Endothelial cell of hepatic sinusoid (primary cell): ENCODE measurements at regions not wholly inside any gene's neighbourhood (a gene's known extent, or its start where the extent isn't known, plus 50 kb on each side); places are given as distances from the start of the nearest gene placed in this dataset.
"Not testable (repeated sequence)": the region's sequence is repeated elsewhere in the genome, so short reads cannot be mapped to it uniquely, and the experiment has no call there.

Experiments used
- in situ Hi-C: cut with HindIII; loops from 2 replicates; pipeline ENCODE4 v1.10.0; 2017; ENCODE audit warnings: low sequenced_read_pairs

GRCh38 chr2:183868707-183869106 lies 729.6 kb upstream of the ZNF804A start:
- in situ Hi-C loops, result no loop called here

- in situ Hi-C loops, result no loop called here
Measured at GRCh38 chr2:183872131-183872530, 726.2 kb upstream of the ZNF804A start.

- in situ Hi-C loops, result no loop called here
Measured at GRCh38 chr2:183881978-183882377, 716.4 kb upstream of the ZNF804A start.

DNA sequence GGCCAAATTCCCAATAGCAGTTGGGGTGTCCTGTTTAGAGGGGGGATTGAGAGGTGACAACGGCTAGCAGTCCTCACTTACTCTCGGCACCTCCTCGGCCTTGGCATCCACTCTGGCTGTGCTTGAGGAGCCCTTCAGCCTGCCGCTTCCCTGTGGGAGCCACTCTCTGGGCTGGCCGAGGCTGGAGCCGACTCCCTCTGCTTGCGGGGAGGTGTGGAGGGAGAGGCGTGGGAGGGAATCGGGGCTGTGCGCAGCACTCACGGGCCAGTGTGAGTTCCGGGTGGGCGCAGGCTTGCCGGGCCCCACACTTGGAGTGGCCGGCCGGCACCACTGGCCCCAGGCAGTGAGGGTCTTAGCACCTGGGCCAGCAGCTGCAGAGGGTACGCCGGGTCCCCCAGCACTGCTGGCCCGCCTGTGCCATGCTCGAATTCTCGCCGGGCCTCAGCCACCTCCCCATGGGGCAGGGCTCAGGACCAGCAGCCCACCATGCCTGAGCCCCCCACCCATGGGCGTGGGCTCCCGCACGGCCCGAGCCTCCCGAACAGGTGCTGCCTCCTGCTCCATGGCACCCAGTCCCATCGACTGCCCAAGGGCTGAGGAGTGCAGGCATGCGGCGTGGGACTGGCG lies 705.9 kb upstream of the ZNF804A start:
- in situ Hi-C loops, result no loop called here

GRCh38 chr2:183898641-183899040 lies 699.7 kb upstream of the ZNF804A start:
- in situ Hi-C loops, result no loop called here

- in situ Hi-C loops, result no loop called here
Measured at GRCh38 chr2:183901931-183902330, 696.4 kb upstream of the ZNF804A start.

DNA sequence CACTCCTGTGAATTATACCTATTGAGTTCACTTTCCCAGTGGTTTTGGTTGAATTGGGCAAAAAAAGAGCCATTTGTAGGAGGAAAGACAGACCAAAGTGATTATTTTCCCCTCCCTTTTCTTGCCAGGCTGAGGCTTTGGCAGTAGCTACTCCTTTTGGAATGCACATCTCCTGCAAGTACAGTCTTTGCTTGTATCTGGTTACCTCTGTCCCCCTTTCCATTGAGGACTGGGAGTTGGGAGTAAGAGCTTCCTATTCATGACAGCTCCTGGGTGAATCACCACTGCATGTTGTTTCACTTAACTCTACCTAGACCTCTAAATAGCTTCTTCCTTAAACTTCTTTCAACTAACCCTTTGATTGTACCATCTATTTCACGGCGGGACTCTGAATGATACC lies 695.3 kb upstream of the ZNF804A start:
- in situ Hi-C loops, result no loop called here

GRCh38 chr2:183916041-183916440 lies 682.3 kb upstream of the ZNF804A start:
- in situ Hi-C loops, result not testable (repeated sequence)

DNA sequence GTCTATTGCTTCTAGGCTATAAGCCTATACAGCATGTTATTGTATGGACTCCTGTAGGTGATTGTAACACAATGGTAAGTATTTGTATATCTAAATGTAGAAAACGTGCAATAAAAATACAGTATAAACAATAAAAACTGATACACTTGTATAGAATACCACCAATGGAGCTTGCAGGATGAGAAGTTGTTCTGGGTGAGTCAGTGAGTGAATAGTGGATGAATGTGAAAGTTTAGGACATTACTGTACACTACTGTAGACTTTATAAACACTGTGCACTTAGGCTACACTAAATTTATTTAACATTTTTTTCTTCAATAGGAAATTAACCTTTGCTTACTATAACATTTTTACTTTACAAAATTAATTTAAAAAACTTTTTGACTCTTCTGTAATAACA lies 679.2 kb upstream of the ZNF804A start:
- in situ Hi-C loops, result no loop called here

GRCh38 chr2:183919926-183920325 lies 678.4 kb upstream of the ZNF804A start:
- in situ Hi-C loops, result no loop called here

DNA sequence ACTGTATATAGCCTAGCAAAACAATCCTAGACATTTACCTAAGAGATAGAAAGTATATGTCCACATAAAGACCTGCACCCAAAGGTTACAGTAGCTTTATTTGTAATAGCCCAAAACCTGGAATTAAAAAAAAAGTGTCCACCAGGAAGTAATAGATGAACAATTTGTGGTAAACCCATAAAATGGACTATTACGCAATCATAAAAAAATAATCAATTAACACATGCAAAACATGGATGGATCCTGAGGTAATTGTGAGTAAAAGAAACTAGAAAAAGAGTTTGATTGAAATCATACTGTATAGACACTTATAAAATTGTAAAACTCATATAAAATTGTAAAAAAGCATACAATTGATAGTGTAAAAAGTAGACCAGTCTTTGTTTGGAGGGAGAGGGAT lies 673.0 kb upstream of the ZNF804A start:
- in situ Hi-C loops, result no loop called here

DNA sequence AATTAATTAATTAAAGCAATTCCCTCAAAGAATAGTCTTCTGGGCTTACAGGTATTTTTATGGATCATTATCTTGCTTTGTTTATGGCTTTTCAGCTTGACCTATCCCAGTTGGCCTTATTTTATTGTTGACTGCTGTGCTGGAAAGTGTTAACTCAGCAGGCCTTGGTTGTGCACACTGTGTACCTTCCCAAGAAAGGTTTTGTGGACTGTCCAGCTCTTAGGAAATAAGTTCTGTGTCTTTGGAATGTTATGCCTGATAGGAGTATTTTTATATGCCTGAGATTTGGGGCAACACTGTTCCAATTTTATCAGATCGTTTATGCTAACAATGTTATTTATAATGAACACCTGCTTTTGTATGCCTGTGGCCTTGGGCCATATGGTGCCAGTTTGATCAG lies 671.9 kb upstream of the ZNF804A start:
- in situ Hi-C loops, result no loop called here

DNA sequence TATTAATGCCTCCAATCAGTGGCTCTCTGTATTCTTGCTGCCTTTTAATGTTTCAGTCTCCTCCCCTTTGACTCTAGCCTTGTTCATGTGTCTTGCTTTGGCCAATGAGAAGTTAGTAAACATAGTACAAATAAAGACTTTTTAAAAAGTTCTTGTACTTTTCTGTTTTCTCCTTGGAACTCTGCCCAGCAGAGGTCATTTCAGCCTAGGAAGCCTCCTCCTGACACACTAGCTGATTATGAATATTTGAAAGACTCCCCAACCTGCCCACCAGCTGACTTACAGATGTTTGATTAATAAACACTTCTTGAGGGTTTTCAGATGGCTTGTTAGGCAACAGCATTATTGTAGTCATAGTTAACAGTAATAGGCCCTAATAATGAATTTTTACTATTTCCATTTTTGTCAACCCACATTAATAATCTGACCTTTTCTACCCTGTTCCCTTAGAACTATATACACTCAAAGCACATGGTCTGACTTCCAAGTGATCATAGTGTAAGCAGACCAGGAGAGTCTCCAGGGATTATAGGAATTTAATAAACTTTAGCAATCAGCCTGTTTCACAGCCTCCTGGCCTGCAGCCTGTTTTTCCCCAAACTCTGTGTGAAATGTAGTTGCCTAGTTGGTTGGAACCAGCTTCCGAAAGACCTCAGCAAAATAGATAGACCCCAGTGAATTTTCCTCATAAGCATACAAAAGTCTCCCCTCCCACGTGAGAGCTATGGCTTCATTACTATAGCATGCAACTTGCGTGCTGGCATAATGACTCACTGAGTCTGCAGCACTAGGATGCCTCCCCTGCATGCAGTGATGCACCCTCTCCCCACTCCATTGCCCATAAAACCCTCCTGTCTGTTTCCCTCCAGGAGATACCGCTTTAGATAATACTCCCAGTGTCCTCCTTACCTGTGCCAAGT lies 670.7 kb upstream of the ZNF804A start:
- in situ Hi-C loops, result no loop called here

GRCh38 chr2:183935005-183935404 lies 663.3 kb upstream of the ZNF804A start:
- in situ Hi-C loops, result no loop called here

- in situ Hi-C loops, result no loop called here
Measured at GRCh38 chr2:183937220-183937619, 661.1 kb upstream of the ZNF804A start.

DNA sequence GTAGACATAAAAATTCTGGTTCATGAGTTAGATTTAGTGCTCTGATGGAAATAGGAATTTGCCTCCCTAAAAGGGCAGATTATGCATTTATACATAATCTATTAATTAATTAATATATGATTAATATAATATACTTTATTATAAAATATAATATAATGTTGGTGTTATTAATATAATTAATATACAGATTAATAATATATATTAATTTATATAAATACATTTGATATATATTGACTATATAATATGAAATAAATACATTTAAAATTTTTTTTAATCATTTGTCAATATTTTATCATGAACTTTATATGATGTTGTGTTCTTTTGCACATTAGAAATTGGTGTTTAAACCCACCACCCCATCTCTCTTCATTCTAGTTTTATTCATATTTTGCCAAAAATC lies 652.1 kb upstream of the ZNF804A start:
- in situ Hi-C loops, result no loop called here

- in situ Hi-C loops, result no loop called here
Measured at GRCh38 chr2:183948861-183949260, 649.5 kb upstream of the ZNF804A start.

DNA sequence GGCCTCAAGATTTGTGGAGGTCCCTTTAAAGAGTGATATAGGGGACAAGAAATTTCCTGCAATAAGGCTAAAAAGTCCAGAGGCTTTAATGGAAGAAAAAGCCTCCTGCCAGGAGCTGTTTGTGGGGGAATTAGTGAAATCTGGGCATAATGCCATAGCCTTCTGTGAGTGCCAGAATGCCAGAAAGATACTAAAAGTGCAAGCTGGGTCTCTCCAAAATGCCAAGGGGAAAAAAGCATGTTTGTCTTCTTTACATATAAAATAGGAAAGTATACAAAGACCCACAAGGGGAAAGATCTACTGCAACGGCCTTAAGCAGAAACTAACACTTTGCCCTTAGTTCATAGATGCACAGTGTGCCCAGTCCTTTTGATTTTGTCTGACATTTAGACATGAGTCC lies 647.7 kb upstream of the ZNF804A start:
- in situ Hi-C loops, result no loop called here

DNA sequence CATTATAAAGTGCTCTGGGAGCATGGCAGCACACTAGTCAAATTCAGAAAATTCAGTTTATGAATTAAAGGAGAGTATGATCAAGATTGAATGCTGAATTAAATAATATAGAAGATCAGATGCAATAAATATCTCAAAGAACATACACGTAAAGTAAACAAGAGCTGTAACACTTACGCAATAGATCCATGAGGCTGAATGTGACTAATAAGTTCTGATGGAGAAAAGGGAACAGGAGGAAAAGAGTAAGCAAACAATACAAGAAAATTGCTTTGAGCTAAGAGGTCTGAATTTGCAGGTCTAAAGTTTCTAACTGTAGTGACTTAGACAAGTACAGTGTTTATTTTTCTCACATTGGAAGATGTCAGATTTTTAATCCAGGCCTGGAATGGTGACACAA lies 646.7 kb upstream of the ZNF804A start:
- in situ Hi-C loops, result no loop called here

DNA sequence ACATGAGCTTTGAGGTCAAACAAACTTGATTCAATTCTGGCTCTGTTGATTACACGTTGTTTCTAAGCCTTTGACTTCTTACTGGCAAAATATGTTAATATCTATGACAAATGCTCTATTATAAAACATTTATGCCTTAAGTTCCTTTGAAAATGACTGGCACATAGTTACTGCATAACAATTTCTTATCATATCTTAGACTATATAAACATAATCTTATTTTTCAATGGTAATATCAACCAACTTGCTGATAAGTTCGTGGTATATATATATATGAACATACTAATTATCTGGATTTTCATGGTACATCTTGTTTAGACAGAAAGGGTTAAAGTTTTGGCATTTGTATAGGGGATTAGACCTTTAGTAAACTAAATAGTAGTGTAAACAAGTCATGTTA lies 645.6 kb upstream of the ZNF804A start:
- in situ Hi-C loops, result no loop called here

DNA sequence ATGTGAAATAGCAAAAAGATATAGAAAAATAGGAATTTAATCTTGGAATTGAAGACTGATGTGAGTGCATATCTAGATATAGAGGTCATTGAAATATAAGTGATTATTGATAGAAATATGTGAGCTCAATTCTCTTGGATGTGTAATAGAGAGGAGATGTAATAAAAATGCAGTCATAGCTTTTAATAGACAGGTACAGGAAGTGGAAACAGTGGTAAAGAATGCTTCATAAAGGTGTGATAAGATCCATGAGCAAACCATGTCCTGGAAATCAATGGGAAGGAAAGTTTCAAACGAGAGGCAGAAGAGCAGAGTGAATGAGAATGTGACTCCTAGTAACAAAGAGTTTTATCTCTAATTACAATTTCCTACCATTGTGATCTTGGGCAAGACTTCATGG lies 634.7 kb upstream of the ZNF804A start:
- in situ Hi-C loops, result no loop called here

DNA sequence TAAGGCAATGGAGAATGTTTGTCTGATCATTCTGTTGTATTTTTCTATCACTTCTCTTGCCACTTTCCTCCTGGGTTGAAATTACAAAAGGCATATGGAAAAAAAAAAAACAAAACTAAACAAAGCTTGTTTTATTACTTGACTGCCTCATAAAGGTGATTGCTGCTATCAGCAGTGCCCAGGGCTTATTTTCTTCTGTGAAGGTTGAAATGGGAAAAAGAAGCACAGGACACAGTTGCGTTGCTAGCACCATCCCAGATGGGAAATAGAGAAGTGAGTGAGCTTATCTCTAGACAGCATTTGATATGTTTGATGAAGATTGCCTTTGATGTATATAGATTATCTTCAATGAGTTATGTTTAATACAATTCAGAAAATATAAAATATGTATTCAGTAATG lies 633.8 kb upstream of the ZNF804A start:
- in situ Hi-C loops, result no loop called here
